PFSK-1 (cell line): ENCODE measurements at regions not wholly inside any gene's neighbourhood (a gene's known extent, or its start where the extent isn't known, plus 50 kb on each side); places are given as distances from the start of the nearest gene placed in this dataset.

ENCODE experiments used
- POLR2AphosphoS5 ChIP-seq: IDR thresholded peaks from 2 replicates; pipeline ENCODE4 v1.6.1; 2012; ENCODE audit warnings: low read depth, mild to moderate bottlenecking, control low read depth, low read length, moderate library complexity
- REST ChIP-seq, 2 experiments: IDR thresholded peaks; 2 replicates each; pipeline versions ENCODE4 v1.6.1 to v1.8.0; 2011 to 2012; ENCODE audit warnings: low read depth in 2 of 2, low read length in 2 of 2, control low read depth in 1 of 2, inconsistent platforms in 1 of 2, mild to moderate bottlenecking in 1 of 2, moderate library complexity in 1 of 2; ENCODE audit not compliant: insufficient read depth in 1 of 2
- SIN3A ChIP-seq: IDR thresholded peaks from 2 replicates; pipeline ENCODE4 v1.6.1; 2012; ENCODE audit warnings: mild to moderate bottlenecking, low read length, moderate library complexity, borderline replicate concordance; ENCODE audit not compliant: insufficient read depth
- TAF1 ChIP-seq: IDR thresholded peaks from 2 replicates; pipeline ENCODE4 v1.6.1; 2012; ENCODE audit warnings: low read length, control low read depth, borderline replicate concordance; ENCODE audit not compliant: insufficient read depth

- TF ChIP-seq REST (IDR thresholded peaks at IDR 0.05; ENCODE audit: insufficient read depth in 1 of 2, low read depth in 2 of 2, low read length in 2 of 2) (no peak), TAF1 (no peak), POLR2AphosphoS5 (no peak), SIN3A (no peak)
These were observed 153.5 kb downstream of the RPLP1 start for GRCh38 chr15:69606144-69606543.
